RWPE1 (cell line): ENCODE measurements at regions not wholly inside any gene's neighbourhood (a gene's known extent, or its start where the extent isn't known, plus 50 kb on each side); places are given as distances from the start of the nearest gene placed in this dataset.

Experiments
- CTCF ChIA-PET: fragments of 350-600 bp; sonication (Branson Sonifier 250); formaldehyde crosslinking; extraction: SDS; loops from one replicate; lab custom pipeline; 2021; lab: Yijun Ruan, JAX
- POLR2A ChIA-PET: fragments of 400-600 bp; formaldehyde crosslinking; extraction: SDS; loops from one replicate; lab custom pipeline; 2020; ENCODE audit warnings: antibody characterized with exemption; ENCODE audit not compliant: low non-redundant PET; lab: Yijun Ruan, JAX
- DNase-seq: peaks from one replicate; pipeline ENCODE4 v3.0.0; 2012; ENCODE audit warnings: low spot score
- H3K27ac ChIP-seq: fragments of 450-650 bp; 2 replicates; pipeline ENCODE4 v1.5.1; 2017
- CTCF ChIP-seq: fragments of 450-650 bp; conservative IDR thresholded peaks from 2 replicates; pipeline ENCODE4 v1.5.1; 2017; ENCODE audit warnings: low read depth, mild to moderate bottlenecking

- CTCF ChIA-PET: no interaction called here
- POLR2A ChIA-PET: no interaction called here
- no peak for DNase-seq
- no peak overlapping the region for H3K27ac ChIP-seq
- TF ChIP-seq CTCF: no peak
These were observed 781.0 kb upstream of the GJE1 start for GRCh38 chr6:141351721-141352120.

DNA sequence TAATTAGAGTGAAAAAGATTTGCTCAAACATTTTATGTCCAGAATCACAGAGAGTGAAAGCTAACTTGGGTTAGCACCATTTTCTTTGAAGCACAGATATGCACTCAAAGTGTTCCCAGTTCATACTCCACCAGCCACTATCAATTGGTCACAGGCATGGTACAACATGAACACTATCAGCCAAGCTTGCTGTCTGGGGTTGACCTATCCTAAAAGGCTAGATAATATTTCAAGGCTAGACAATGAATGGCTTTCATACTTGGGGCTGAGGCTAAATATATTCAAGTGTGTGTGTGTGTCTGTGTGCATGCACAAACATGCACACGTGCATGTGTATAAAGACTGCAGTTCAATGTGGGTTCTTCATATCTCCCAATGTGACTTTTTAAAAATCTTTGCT, 783.0 kb upstream of the GJE1 start:
- no peak for TF ChIP-seq CTCF
- POLR2A ChIA-PET: no interaction called here
- no peak for DNase-seq
- CTCF ChIA-PET: no interaction called here
- no peak overlapping the region for H3K27ac ChIP-seq

GRCh38 chr6:141347906-141348492, 784.7 kb upstream of the GJE1 start:
- ChIA-PET POLR2A (no interaction called here), CTCF (interaction anchor here (0.5 kb wide), 1 partner anchor 37 kb away, joined by 3 read pairs; no protein-coding TSS in a partner anchor)
- TF ChIP-seq CTCF: no peak
- no peak overlapping the region for H3K27ac ChIP-seq
- DNase-seq: no peak

- TF ChIP-seq CTCF: no peak
- ChIA-PET POLR2A (no interaction called here), CTCF (no interaction called here)
These were observed 785.6 kb upstream of the GJE1 start for GRCh38 chr6:141347086-141347485.

DNA sequence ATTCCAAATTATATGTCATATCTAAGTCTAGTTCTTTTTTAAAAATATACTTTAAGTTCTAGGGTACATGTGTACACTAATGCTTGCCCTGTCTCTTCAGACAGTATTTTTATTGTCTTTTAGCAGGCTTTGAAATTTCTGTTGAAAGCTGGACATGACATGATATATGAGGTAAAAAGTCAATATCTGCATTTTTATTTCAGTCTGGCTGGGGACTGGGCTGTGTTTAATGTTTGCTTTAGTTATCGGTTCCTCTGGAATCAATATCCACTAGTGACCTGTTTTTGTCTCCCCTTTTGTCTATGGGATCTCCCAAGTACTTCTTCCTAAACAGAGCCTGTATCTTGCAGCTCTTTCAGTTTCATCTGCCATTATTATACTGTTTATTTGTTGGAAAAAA, 786.2 kb upstream of the GJE1 start:
- CTCF ChIA-PET: interaction anchor here (0.7 kb wide), 1 partner anchor 52 kb away, joined by 5 read pairs; no protein-coding TSS in a partner anchor
- DNase-seq: no peak
- H3K27ac ChIP-seq: no peak overlapping the region
- no peak for TF ChIP-seq CTCF
- POLR2A ChIA-PET: no interaction called here

More at GRCh38 chr6:141347086-141347485, 785.6 kb upstream of the GJE1 start:
- no peak for DNase-seq
- no peak overlapping the region for H3K27ac ChIP-seq

GRCh38 chr6:141337191-141337590, 795.5 kb upstream of the GJE1 start:
- ChIA-PET POLR2A (no interaction called here), CTCF (no interaction called here)
- TF ChIP-seq CTCF: no peak
- H3K27ac ChIP-seq: no peak overlapping the region
- no peak for DNase-seq
